ENCODE measurements at regions not wholly inside any gene's neighbourhood (a gene's known extent, or its start where the extent isn't known, plus 50 kb on each side); places are given as distances from the start of the nearest gene placed in this dataset.

DNA sequence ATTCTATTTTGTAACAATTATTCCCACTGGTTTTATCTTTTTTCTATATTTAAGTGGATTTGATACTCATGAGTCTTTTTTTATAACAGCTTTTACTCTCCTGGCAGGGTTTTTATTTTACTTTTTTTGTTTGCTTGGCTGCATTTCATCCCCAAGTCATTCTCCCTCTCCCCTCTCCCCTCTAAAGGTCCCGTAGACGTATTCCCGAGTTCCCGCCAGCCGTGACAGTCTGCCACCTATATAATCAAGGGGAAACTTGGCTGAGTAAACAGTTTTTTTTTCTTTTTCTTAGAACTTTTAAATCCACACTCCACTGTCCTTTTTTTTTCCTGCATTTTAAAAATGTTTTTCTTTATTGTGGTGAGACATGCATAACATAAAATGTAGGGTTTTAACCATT, 433.1 kb upstream of the HS6ST1 start:
- no peak overlapping the region for H3K27ac ChIP-seq (ENCODE audit: low read depth, low read length, severe bottlenecking)
- WGBS, 2 experiments (ENCODE audit: insufficient coverage in 2 of 2), result 88 to 90% methylated on average over 2 to 5 of the region's 5 CpGs

DNA sequence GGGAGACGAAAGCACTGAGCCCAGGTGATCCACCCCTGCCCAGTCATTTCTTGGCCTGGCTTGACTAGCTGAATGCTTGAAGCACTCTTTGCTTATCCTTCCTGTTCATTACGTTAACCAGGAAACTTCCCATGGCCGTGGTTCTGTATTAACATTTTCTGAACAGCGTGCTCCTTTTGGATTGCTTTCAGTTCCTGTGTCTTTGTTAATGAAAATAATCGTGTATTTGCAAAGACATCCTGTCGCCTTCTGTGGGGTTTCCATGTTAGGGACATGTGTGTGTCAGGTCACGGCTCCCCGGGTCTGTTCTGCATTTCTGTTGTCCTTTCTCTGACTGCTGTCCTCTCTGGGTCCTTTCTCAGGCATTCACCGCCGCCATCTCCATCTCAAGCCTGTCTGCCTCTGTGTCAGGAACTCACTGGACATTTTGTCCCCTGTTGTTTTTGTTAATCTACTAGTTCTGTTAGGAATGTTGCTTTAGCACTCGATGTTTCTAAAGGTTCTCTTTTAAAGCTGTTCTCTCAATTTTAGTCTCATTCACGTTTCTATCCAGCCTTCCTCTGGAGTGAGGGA, 434.1 kb upstream of the HS6ST1 start:
- H3K27ac ChIP-seq (ENCODE audit: low read depth, low read length, severe bottlenecking), result no peak overlapping the region
- no peaks in the 10 kb centered on the region for H3K36me3 ChIP-seq (ENCODE audit: control insufficient read depth, insufficient read depth, low read length)
- 88 to 93% methylated on average over 11 to 12 of the region's 12 CpGs for WGBS, 2 experiments (ENCODE audit: insufficient coverage in 2 of 2)
- H3K4me1 ChIP-seq (ENCODE audit: control insufficient read depth, insufficient read depth, low read length, poor library complexity, severe bottlenecking), result peaks cover 7% of the 10 kb centered on the region
- no peak overlapping the region for H3K4me3 ChIP-seq (ENCODE audit: extremely low read depth, insufficient read depth, low read length, poor library complexity, severe bottlenecking)
- no peaks in the 10 kb centered on the region for H3K9me3 ChIP-seq (ENCODE audit: control insufficient read depth, low read length)

More for the DNA sequence above, 433.1 kb upstream of the HS6ST1 start:
- H3K4me1 ChIP-seq (ENCODE audit: control insufficient read depth, insufficient read depth, low read length, poor library complexity, severe bottlenecking), result peaks cover 7% of the 10 kb centered on the region
- no peaks in the 10 kb centered on the region for H3K9me3 ChIP-seq (ENCODE audit: control insufficient read depth, low read length)
- no peaks in the 10 kb centered on the region for H3K36me3 ChIP-seq (ENCODE audit: control insufficient read depth, insufficient read depth, low read length)
- H3K4me3 ChIP-seq (ENCODE audit: extremely low read depth, insufficient read depth, low read length, poor library complexity, severe bottlenecking), result no peak overlapping the region

DNA sequence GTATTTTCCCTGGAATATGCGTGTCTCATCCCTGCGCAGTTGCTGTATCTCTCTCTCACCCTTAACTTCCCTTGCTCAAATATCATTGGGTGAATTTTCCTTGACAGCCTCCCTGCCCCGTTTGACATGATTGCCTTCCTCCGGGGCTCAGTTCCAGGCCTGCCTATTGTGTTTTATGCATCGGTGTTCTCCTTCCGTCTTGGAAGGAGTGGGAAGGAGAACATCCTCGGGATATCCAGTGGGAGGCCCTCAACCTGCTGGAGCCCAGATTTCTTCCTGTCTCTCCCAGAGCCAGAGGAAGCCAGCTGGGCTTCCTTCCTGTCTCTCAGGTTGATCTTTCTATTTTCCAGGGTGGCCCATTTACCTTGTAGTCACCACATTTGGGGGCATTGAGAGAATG, 434.7 kb upstream of the HS6ST1 start:
- no peak overlapping the region for H3K27ac ChIP-seq (ENCODE audit: low read depth, low read length, severe bottlenecking)
- no peak overlapping the region for H3K4me3 ChIP-seq (ENCODE audit: extremely low read depth, insufficient read depth, low read length, poor library complexity, severe bottlenecking)
- no peaks in the 10 kb centered on the region for H3K9me3 ChIP-seq (ENCODE audit: control insufficient read depth, low read length)
- H3K4me1 ChIP-seq (ENCODE audit: control insufficient read depth, insufficient read depth, low read length, poor library complexity, severe bottlenecking), result peaks cover 7% of the 10 kb centered on the region
- no peaks in the 10 kb centered on the region for H3K36me3 ChIP-seq (ENCODE audit: control insufficient read depth, insufficient read depth, low read length)
- 65 to 79% methylated on average over 6 of the region's 7 CpGs for WGBS, 2 experiments (ENCODE audit: insufficient coverage in 2 of 2)

DNA sequence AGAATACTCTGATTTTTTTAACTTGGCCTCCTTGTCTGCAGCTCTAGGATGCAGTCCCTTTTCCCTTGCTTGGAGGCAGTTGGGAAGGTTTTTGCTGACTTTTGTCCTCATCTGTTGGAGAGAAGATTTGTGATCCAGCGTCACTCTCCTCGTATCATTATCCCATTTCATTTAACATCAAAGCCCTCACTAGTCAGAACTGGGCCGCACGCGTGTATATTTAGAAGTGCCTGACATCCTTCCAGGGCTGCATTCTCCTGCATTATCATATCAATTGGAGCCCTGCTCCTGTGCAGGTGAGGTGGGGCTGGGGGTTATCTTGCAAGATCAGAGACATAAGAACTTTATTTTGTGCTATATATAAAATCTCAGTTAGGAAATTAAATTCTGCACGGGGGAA, 435.1 kb upstream of the HS6ST1 start:
- 63 to 80% methylated on average over 1 of the region's 6 CpGs for WGBS, 2 experiments (ENCODE audit: insufficient coverage in 2 of 2)
- H3K27ac ChIP-seq (ENCODE audit: low read depth, low read length, severe bottlenecking), result no peak overlapping the region
- H3K4me1 ChIP-seq (ENCODE audit: control insufficient read depth, insufficient read depth, low read length, poor library complexity, severe bottlenecking), result peaks cover 7% of the 10 kb centered on the region
- no peak overlapping the region for H3K4me3 ChIP-seq (ENCODE audit: extremely low read depth, insufficient read depth, low read length, poor library complexity, severe bottlenecking)
- no peaks in the 10 kb centered on the region for H3K36me3 ChIP-seq (ENCODE audit: control insufficient read depth, insufficient read depth, low read length)
- H3K9me3 ChIP-seq (ENCODE audit: control insufficient read depth, low read length), result no peaks in the 10 kb centered on the region

DNA sequence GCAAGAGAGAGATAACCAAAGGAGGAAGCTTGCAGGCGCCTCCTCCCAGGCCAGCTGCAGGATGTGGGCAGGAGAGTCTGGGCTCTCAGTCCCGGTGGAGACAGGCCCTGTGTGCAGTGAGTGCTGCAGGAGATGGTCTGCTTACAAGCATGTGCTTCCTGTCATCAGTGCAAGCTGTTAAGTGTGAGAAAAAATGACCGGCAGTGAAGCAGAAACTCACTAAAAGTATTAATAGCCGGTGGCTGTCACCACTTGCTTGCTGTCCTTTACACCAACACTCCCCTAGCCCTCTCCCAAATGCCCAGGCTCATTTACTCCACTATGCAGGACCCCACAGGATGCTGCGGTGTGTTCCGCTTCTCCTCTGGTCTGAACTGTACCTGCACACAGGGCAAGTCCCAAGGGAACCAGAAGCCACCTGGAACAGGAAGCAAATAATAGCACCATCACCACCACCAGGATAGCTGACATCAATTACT, 435.6 kb upstream of the HS6ST1 start:
- WGBS, 2 experiments (ENCODE audit: insufficient coverage in 2 of 2), result 50 to 85% methylated on average over 2 to 5 of the region's 6 CpGs
- no peak overlapping the region for H3K27ac ChIP-seq (ENCODE audit: low read depth, low read length, severe bottlenecking)

DNA sequence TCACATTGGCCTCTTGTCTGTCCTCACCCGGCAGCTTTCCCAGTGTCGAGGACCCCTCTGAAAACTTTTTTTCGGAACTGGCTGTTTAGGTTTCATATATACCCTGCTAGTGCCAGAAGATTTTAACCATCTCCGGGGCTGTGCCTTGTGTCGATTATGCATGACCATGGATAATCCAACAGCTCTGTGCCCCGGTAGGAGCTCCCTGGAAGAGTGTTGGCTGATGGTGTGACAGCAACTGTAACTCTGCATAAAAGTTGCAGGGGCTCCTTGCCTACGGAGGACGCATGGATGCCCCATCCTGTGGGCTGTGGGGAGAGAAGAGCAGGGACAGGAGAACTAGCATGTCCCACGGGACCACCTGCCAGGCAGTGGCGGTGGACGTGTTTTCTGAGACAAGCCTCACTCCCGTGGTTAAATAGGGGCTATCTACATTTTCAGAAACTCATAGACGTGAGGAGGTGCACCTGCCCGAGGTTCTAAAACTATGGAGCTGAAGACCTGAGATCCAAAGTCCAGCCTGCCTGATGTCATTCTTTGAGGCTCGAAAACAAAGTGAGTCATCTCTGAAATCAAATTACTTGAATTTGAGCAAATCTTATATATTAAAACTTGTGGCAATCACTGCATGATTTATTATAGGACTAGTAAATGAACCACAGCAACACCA, 437.2 kb upstream of the HS6ST1 start:
- Histone ChIP-seq H3K27ac (ENCODE audit: low read depth, low read length, severe bottlenecking) (no peak overlapping the region), H3K4me3 (ENCODE audit: extremely low read depth, insufficient read depth, low read length, poor library complexity, severe bottlenecking) (no peak overlapping the region), H3K4me1 (ENCODE audit: control insufficient read depth, insufficient read depth, low read length, poor library complexity, severe bottlenecking) (peaks cover 7% of the 10 kb centered on the region), H3K36me3 (ENCODE audit: control insufficient read depth, insufficient read depth, low read length) (no peaks in the 10 kb centered on the region), H3K9me3 (ENCODE audit: control insufficient read depth, low read length) (no peaks in the 10 kb centered on the region)
- 70 to 83% methylated on average over 10 to 14 of the region's 15 CpGs for WGBS, 2 experiments (ENCODE audit: insufficient coverage in 2 of 2)

More for the DNA sequence above, 435.6 kb upstream of the HS6ST1 start:
- H3K36me3 ChIP-seq (ENCODE audit: control insufficient read depth, insufficient read depth, low read length), result no peaks in the 10 kb centered on the region
- no peak overlapping the region for H3K4me3 ChIP-seq (ENCODE audit: extremely low read depth, insufficient read depth, low read length, poor library complexity, severe bottlenecking)
- no peaks in the 10 kb centered on the region for H3K9me3 ChIP-seq (ENCODE audit: control insufficient read depth, low read length)
- H3K4me1 ChIP-seq (ENCODE audit: control insufficient read depth, insufficient read depth, low read length, poor library complexity, severe bottlenecking), result peaks cover 7% of the 10 kb centered on the region

DNA sequence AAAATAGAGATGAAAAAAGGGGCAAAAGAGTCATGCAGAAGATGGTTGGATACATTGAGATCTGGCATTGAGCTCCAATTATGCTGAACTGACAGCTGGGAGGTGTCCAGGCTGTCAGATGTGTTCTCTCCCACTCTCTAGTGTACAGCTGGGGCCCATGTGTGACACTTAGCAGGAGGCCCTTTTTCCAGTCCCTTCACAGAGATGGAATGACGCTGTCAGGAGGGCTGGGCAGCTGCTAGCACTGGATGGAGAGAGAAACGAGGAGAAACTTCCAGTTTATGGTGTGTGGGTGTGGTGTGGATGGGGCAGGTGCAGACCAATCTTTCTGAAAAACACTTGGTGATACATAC, 437.7 kb upstream of the HS6ST1 start:
- H3K4me3 ChIP-seq (ENCODE audit: extremely low read depth, insufficient read depth, low read length, poor library complexity, severe bottlenecking), result no peak overlapping the region
- H3K9me3 ChIP-seq (ENCODE audit: control insufficient read depth, low read length), result no peaks in the 10 kb centered on the region
- H3K4me1 ChIP-seq (ENCODE audit: control insufficient read depth, insufficient read depth, low read length, poor library complexity, severe bottlenecking), result peaks cover 7% of the 10 kb centered on the region
- 85 to 100% methylated on average over 1 to 2 of the region's 2 CpGs for WGBS, 2 experiments (ENCODE audit: insufficient coverage in 2 of 2)
- no peaks in the 10 kb centered on the region for H3K36me3 ChIP-seq (ENCODE audit: control insufficient read depth, insufficient read depth, low read length)
- no peak overlapping the region for H3K27ac ChIP-seq (ENCODE audit: low read depth, low read length, severe bottlenecking)

DNA sequence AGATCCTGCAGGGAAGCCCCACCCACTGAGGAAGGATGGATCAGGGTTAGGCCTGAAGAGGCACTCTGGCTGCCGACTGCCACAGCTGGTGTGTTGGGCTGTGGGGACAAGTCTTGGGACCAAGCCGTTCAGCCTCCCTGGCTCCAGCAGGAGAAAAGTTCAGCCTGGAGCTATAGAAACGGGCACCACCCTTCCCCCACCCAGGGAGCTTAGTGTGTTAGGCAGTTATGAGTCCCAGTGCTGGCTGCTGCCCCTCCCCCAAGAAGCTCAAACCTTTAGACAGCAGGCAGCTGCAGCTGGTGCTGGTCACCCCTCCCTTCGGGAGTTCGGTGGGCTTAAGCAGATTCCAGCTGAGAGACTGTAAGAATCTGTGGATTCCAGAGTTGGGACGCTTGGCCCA, 447.1 kb upstream of the HS6ST1 start:
- WGBS, 2 experiments (ENCODE audit: insufficient coverage in 2 of 2), result 56 to 87% methylated on average over 5 of the region's 6 CpGs
- Histone ChIP-seq H3K27ac (ENCODE audit: low read depth, low read length, severe bottlenecking) (no peak overlapping the region), H3K4me1 (ENCODE audit: control insufficient read depth, insufficient read depth, low read length, poor library complexity, severe bottlenecking) (no peaks in the 10 kb centered on the region)

DNA sequence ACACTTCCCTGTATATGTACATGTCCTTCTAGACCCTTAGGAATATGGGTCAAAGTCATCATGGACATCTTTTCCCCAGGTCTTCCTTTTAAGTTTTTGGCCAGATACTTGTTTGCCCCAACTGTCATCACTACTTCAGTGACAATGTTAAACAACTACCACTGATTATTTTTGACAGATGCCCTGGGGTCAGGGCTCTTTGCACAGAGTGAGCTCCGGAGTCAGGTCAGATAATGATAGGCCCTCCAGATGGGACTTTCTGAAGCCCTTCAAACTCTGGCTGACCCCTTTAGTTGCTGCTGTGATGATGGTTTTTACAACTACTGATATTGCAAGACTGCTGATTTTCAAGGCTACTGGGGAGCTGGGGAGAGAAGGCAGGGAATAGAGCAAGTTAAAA, 449.4 kb upstream of the HS6ST1 start:
- Histone ChIP-seq H3K4me3 (ENCODE audit: extremely low read depth, insufficient read depth, low read length, poor library complexity, severe bottlenecking) (no peak overlapping the region), H3K9me3 (ENCODE audit: control insufficient read depth, low read length) (peaks cover 5% of the 10 kb centered on the region), H3K36me3 (ENCODE audit: control insufficient read depth, insufficient read depth, low read length) (no peaks in the 10 kb centered on the region), H3K27ac (ENCODE audit: low read depth, low read length, severe bottlenecking) (no peak overlapping the region), H3K4me1 (ENCODE audit: control insufficient read depth, insufficient read depth, low read length, poor library complexity, severe bottlenecking) (no peaks in the 10 kb centered on the region)
- 100% methylated on average over 1 of the region's 1 CpG; no CpG with 5 or more reads in 1 of the 2 experiments for WGBS, 2 experiments (ENCODE audit: insufficient coverage in 2 of 2)

More for the DNA sequence above, 447.1 kb upstream of the HS6ST1 start:
- Histone ChIP-seq H3K4me3 (ENCODE audit: extremely low read depth, insufficient read depth, low read length, poor library complexity, severe bottlenecking) (no peak overlapping the region), H3K36me3 (ENCODE audit: control insufficient read depth, insufficient read depth, low read length) (no peaks in the 10 kb centered on the region), H3K9me3 (ENCODE audit: control insufficient read depth, low read length) (peaks cover 6% of the 10 kb centered on the region)

DNA sequence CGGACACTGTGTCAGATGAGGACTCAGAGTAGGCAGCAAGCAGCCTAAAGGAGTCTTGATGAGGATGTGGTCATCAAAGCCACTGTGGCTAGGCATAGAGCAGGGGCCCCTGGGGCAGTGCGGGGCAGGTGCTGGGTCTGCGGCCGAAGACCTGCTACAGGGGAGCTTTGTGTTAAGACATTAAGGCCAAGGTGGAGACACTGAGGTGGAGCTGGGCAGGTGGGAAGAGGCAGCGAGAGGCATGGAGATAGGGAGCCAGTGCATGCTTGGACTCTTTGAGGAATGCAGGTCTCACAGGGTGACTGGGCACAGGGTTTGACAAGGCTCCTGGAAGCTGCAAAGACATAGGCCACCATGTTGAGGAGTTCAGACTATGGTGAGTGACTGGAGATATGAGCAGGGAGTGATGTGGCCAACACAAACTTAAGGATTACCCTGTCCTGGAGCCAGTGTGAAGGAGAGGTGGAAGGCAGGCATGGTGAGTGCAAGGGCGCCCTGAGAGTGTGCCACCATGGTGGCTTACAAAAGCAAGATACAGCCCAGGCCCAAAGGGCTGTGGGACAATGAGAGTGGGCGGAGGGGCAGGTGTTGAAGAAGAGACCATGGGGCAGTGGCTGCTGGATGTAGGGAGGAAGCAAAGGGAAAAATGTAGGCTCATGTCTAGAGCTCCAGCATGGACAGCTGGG, 450.9 kb upstream of the HS6ST1 start:
- Histone ChIP-seq H3K27ac (ENCODE audit: low read depth, low read length, severe bottlenecking) (no peak overlapping the region), H3K36me3 (ENCODE audit: control insufficient read depth, insufficient read depth, low read length) (no peaks in the 10 kb centered on the region), H3K4me1 (ENCODE audit: control insufficient read depth, insufficient read depth, low read length, poor library complexity, severe bottlenecking) (no peaks in the 10 kb centered on the region), H3K4me3 (ENCODE audit: extremely low read depth, insufficient read depth, low read length, poor library complexity, severe bottlenecking) (no peak overlapping the region), H3K9me3 (ENCODE audit: control insufficient read depth, low read length) (no peaks in the 10 kb centered on the region)
- 90 to 98% methylated on average over 6 to 7 of the region's 7 CpGs for WGBS, 2 experiments (ENCODE audit: insufficient coverage in 2 of 2)
